Gastrocnemius medialis (tissue), 4 donors: ENCODE measurements at regions not wholly inside any gene's neighbourhood (a gene's known extent, or its start where the extent isn't known, plus 50 kb on each side); places are given as distances from the start of the nearest gene placed in this dataset.

Experiments
- CTCF ChIP-seq, 5 experiments: fragments of 450-650 bp in 3 of 5; fragments of 200-600 bp in 2 of 5; sonication (generic) in 2 of 5; IDR thresholded peaks in 4 of 5; conservative IDR thresholded peaks in 1 of 5; 1 replicate in 4 of 5; 2 replicates in 1 of 5; pipeline ENCODE4 v1.5.1; 2016 to 2019; ENCODE audit warnings: antibody characterized with exemption in 5 of 5, mild to moderate bottlenecking in 3 of 5, moderate library complexity in 3 of 5
- POLR2A ChIP-seq, 2 donors: fragments of 450-650 bp; IDR thresholded peaks; one replicate each; pipeline ENCODE4 v1.6.1; 2017; ENCODE audit warnings: antibody characterized with exemption in 2 of 2, mild to moderate bottlenecking in 2 of 2, moderate library complexity in 2 of 2

- TF ChIP-seq CTCF (IDR thresholded peaks at IDR 0.05 in 4 of 5, conservative IDR thresholded peaks at IDR 0.05 in 1 of 5) (no peak), POLR2A (IDR thresholded peaks at IDR 0.05) (no peak)
Measured at GRCh38 chr2:147041121-147041494, 803.7 kb upstream of the ACVR2A start.
